HepG2 (cell line): ENCODE measurements at regions not wholly inside any gene's neighbourhood (a gene's known extent, or its start where the extent isn't known, plus 50 kb on each side); places are given as distances from the start of the nearest gene placed in this dataset.

Source experiments
- ATAC-seq: fragments of 200-7000 bp; cut with Tn5 transposase; 3 replicates; pipeline ENCODE4 v1.9.1; 2020; ENCODE audit warnings: mild to moderate bottlenecking, moderate library complexity
- BruUV-seq: library from RNA; stranded (reverse); fragments of 400-500 nt; replicated peaks from 2 replicates; lab custom pipeline; 2021; lab: Mats Ljungman, UMichigan
- CTCF ChIA-PET: fragments of 300-600 bp; formaldehyde crosslinking; extraction: SDS; loops from one replicate; lab custom pipeline; 2021; ENCODE audit warnings: low total read pairs, inconsistent platforms, low intra/inter-chr PET ratio; lab: Yijun Ruan, JAX
- POLR2A ChIA-PET: fragments of 350-600 bp; sonication (Branson Sonifier 250); formaldehyde crosslinking; loops from one replicate; lab custom pipeline; 2020; ENCODE audit warnings: antibody characterized with exemption, inconsistent platforms; lab: Yijun Ruan, JAX
- DNase-seq: peaks from one replicate; pipeline ENCODE4 v3.0.0-alpha.2; 2015; ENCODE audit warnings: low spot score
- FAIRE-seq: peaks from 3 replicates; lab custom pipeline; 2011; peaks lifted over from hg19 to GRCh38; lab: Jason Lieb, UNC
- H2AFZ ChIP-seq: one replicate; pipeline ENCODE4 v1.6.1; 2011; ENCODE audit warnings: low read length, inconsistent platforms
- H3K27ac ChIP-seq: fragments of 300-600 bp; 3 replicates; pipeline ENCODE4 v1.8.0; 2011; ENCODE audit warnings: mixed run types, mild to moderate bottlenecking, mixed read lengths, low read length, inconsistent platforms; ENCODE audit not compliant: insufficient read depth; ENCODE audit errors: extremely low read length
- H3K27me3 ChIP-seq, 2 experiments: fragments of 200-600 bp in 1 of 2; 2 replicates in 1 of 2; 3 replicates in 1 of 2; pipeline versions ENCODE4 v1.6.0 to v1.8.0; 2011; ENCODE audit warnings: low read length in 2 of 2, mild to moderate bottlenecking in 2 of 2, moderate library complexity in 2 of 2, inconsistent platforms in 1 of 2; ENCODE audit not compliant: insufficient read depth in 2 of 2, control insufficient read depth in 1 of 2
- H3K36me3 ChIP-seq, 2 experiments: fragments of 200-600 bp in 1 of 2; replicated peaks in 1 of 2; 2 replicates in 1 of 2; 3 replicates in 1 of 2; pipeline versions ENCODE4 v1.5.1 to v1.8.0; 2011; ENCODE audit warnings: low read length in 2 of 2, inconsistent platforms in 1 of 2; ENCODE audit not compliant: insufficient read depth in 2 of 2, control insufficient read depth in 1 of 2
- H3K4me1 ChIP-seq: 2 replicates; pipeline ENCODE4 v1.5.1; 2012; ENCODE audit warnings: low read length, inconsistent platforms; ENCODE audit not compliant: insufficient read depth
- H3K4me2 ChIP-seq: 2 replicates; pipeline ENCODE4 v1.6.0; 2011; ENCODE audit warnings: low read depth, low read length, inconsistent platforms
- H3K4me3 ChIP-seq, 3 experiments: fragments of 200-600 bp in 1 of 3; sonication (generic), shearing (Covaris generic) in 1 of 3; replicated peaks in 1 of 3; 2 replicates each; pipeline ENCODE4 v1.5.1; 2011 to 2016; ENCODE audit warnings: low read length in 3 of 3, inconsistent platforms in 2 of 3, low read depth in 2 of 3, mild to moderate bottlenecking in 2 of 3, control low read depth in 1 of 3, mixed read lengths in 1 of 3; ENCODE audit not compliant: insufficient read depth in 1 of 3
- H3K79me2 ChIP-seq: one replicate; pipeline ENCODE4 v1.6.1; 2011; ENCODE audit warnings: low read length, inconsistent platforms; ENCODE audit not compliant: insufficient read depth
- H3K9ac ChIP-seq: 2 replicates; pipeline ENCODE4 v1.6.0; 2011; ENCODE audit warnings: mild to moderate bottlenecking, low read depth, low read length, inconsistent platforms; ENCODE audit not compliant: insufficient read depth
- H3K9me3 ChIP-seq: 2 replicates; pipeline ENCODE4 v1.5.1; 2012; ENCODE audit warnings: mild to moderate bottlenecking, low read length
- H4K20me1 ChIP-seq: 2 replicates; pipeline ENCODE4 v1.6.0; 2011; ENCODE audit warnings: inconsistent platforms, mild to moderate bottlenecking, low read length, moderate library complexity; ENCODE audit not compliant: insufficient read depth
- BORCS8-MEF2B ChIP-seq: sonication (generic); formaldehyde crosslinking; IDR thresholded peaks from 2 replicates; pipeline ENCODE4 v1.8.0; 2022; ENCODE audit warnings: mild to moderate bottlenecking, missing genetic modification reagents
- MTF2 ChIP-seq: sonication (generic); formaldehyde crosslinking; IDR thresholded peaks from 2 replicates; pipeline ENCODE4 v1.5.0; 2020; ENCODE audit warnings: missing genetic modification reagents, borderline replicate concordance
- NFYB ChIP-seq: sonication (generic); formaldehyde crosslinking; IDR thresholded peaks from 2 replicates; pipeline ENCODE4 v1.4.0; 2020; ENCODE audit warnings: missing genetic modification reagents
- SNAI1 ChIP-seq: sonication (generic); formaldehyde crosslinking; IDR thresholded peaks from 2 replicates; pipeline ENCODE4 v1.5.0; 2020; ENCODE audit warnings: mild to moderate bottlenecking, missing genetic modification reagents, borderline replicate concordance
- SOX13 ChIP-seq, 3 experiments: fragments of 450-650 bp in 1 of 3; sonication (generic) in 1 of 3; formaldehyde crosslinking in 1 of 3; IDR thresholded peaks in 2 of 3; conservative IDR thresholded peaks in 1 of 3; 2 replicates each; pipeline versions ENCODE4 v1.5.0 to v1.6.1; 2016 to 2020; ENCODE audit warnings: antibody characterized with exemption in 1 of 3, mild to moderate bottlenecking in 1 of 3, missing compliant biosample characterization in 1 of 3, missing genetic modification reagents in 1 of 3, moderate library complexity in 1 of 3
- ZNF350 ChIP-seq: sonication (generic); formaldehyde crosslinking; IDR thresholded peaks from 2 replicates; pipeline ENCODE4 v1.4.0; 2020; ENCODE audit warnings: mild to moderate bottlenecking, low read depth, missing genetic modification reagents, borderline replicate concordance
- ZNF780A ChIP-seq: sonication (generic); formaldehyde crosslinking; IDR thresholded peaks from 2 replicates; pipeline ENCODE4 v1.8.0; 2022; ENCODE audit warnings: mild to moderate bottlenecking, missing genetic modification reagents, moderate library complexity
- ZNF841 ChIP-seq: sonication (generic); formaldehyde crosslinking; IDR thresholded peaks from 2 replicates; pipeline ENCODE4 v1.8.1; 2023; ENCODE audit warnings: missing genetic modification reagents, borderline replicate concordance
- WGBS: methylation state at CpG from one replicate; pipeline ENCODE4 v1.1.6; 2017; ENCODE audit warnings: low lambda C conversion rate; 5-methylcytosine and 5-hydroxymethylcytosine counted together
- in situ Hi-C: cut with HindIII; loops from 2 replicates; pipeline ENCODE4 v1.10.0; 2017; ENCODE audit warnings: low pct_unique_long_range_greater_than_20kb; ENCODE audit not compliant: extremely low pct_ligation_motif_present
- intact Hi-C: fragments of 100-400 bp; cut with micrococcal nuclease; formaldehyde crosslinking; loops from one replicate; pipeline ENCODE4 v1.10.0; 2022; ENCODE audit not compliant: unreplicated experiment

DNA sequence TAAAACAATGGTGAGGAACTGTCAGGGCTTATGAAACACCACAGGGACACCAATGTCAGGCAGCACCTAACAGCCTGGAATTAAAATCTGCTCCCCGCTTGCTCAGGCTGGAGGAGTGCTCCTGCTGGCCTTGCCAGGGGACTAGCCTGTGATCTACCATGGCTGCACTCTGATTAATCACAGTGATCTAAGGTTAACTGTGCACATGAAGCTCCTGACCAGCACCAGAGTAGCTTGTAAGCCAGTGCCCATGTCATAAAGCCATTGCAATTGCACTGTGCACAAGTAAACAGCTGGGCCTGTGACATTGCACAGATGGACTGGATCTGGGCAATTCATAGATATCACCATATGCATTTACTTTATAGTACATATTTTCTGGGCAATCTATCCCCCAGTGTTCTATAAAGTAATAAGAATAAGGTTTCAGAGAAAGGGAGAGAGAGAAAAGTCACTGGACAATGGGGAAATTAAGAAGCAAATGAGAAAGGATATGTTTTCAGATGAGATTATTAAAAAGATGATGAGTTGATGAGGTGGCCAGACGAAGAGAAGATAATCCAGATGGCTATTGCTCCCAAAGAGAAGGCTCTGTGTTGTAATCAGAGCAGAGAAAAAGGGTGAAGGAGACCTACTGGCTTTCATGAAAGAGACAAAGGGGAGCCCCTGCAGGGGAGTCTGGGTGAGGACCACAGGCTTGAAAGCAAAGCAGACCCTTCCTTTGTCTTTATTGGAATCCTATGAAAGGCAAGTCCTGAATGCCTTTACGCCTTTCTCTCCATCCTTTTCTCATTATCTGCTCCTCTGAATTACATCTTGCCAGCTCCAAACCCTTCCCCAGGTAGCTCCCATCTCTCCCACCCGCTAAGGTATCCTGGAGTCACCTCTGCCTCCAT, 145.8 kb downstream of the SLC38A6 start:
- no peak overlapping the region for H3K9ac ChIP-seq
- no peak for ATAC-seq
- no peaks in the 10 kb centered on the region for H3K79me2 ChIP-seq
- no peaks in the 10 kb centered on the region for H3K9me3 ChIP-seq
- H3K27ac ChIP-seq: no peak overlapping the region
- H3K4me1 ChIP-seq: peaks cover 62% of the 10 kb centered on the region
- H3K4me2 ChIP-seq: 0 out of 2 replicates have a peak overlapping the region, but pooled peaks have one; percentile 44
- ChIA-PET POLR2A (no interaction called here), CTCF (no interaction called here)
- no peak overlapping the region for H3K4me3 ChIP-seq
- TF ChIP-seq ZNF350: no peak
- TF ChIP-seq ZNF780A (CRISPR knock-in tag): no peak
- TF ChIP-seq SNAI1 (CRISPR knock-in tag): no peak
- no peak for TF ChIP-seq SOX13 (IDR thresholded peaks at IDR 0.05)
- TF ChIP-seq SOX13 (CRISPR knock-in tag; conservative IDR thresholded peaks at IDR 0.05 in 1 of 2, IDR thresholded peaks at IDR 0.05 in 1 of 2): no peak
- no peak for TF ChIP-seq NFYB (CRISPR knock-in tag)
- 62% methylated on average over 3 of the region's 4 CpGs for WGBS
- no peak for DNase-seq
- no peaks in the 10 kb centered on the region for H4K20me1 ChIP-seq
- in situ Hi-C loops: no loop called here
- BruUV-seq: no TSS peak
- no peaks in the 10 kb centered on the region for H3K36me3 ChIP-seq
- no peak overlapping the region for H2AFZ ChIP-seq
- intact Hi-C loops: no loop called here
- FAIRE-seq: no peak
- H3K27me3 ChIP-seq: peaks cover 0 to 4% of the 10 kb centered on the region in 2 experiments; a peak in 1 of 5 replicates

DNA sequence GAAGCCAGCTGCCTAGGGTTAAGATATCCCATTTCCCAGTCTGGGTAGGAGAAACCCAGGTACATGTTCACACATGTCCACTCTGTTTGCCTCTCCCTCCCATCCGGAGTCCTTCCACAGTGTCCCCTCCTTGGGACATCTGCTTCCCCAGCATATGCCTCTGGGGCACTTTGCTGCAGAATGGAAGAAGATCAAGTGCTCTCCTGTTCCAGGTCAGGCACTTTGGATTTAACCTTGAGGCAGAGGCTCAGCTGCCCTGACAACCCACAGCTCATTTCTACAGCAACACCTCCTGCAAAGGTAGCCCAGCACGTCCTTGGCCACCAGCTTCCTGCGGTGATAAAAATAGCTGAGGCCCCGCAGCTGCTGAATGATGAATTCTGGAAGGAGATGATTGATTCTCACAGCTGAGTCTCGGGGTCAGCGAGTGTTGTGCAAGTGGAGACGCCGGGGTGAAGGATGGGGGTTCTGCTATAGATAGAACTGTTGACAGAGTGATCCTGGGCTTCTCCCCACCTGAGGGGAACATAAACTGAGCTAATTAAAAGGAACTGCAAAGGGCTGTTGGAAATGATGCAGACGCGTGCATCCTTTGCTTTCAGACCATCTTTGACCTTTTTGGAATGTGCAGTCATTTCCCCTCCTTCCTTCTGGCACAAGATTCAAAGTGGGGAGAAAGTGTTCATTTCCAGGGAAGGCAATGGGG, 145.0 kb downstream of the SLC38A6 start:
- ATAC-seq (peak; percentile 25; the same call in 2 of the 3 replicates), FAIRE-seq (no peak), DNase-seq (no peak)
- Histone ChIP-seq H3K9me3 (peaks cover 5% of the 10 kb centered on the region), H3K4me3 (no peak overlapping the region), H3K36me3 (no peaks in the 10 kb centered on the region), H3K4me1 (peaks cover 68% of the 10 kb centered on the region), H3K27me3 (no peaks in the 10 kb centered on the region; a peak in 1 of 5 replicates), H3K4me2 (peak overlapping the region; percentile 44), H3K79me2 (no peaks in the 10 kb centered on the region), H3K9ac (no peak overlapping the region), H4K20me1 (no peaks in the 10 kb centered on the region), H2AFZ (no peak overlapping the region), H3K27ac (no peak overlapping the region)
- POLR2A ChIA-PET: no interaction called here
- TF ChIP-seq BORCS8-MEF2B (CRISPR knock-in tag): 0 out of 2 replicates have a peak, but pooled peaks have one; percentile 14
- TF ChIP-seq MTF2 (CRISPR knock-in tag): no peak
- TF ChIP-seq ZNF841: 0 out of 2 replicates have a peak, but pooled peaks have one; percentile 26
- in situ Hi-C loops: no loop called here
- intact Hi-C loops: no loop called here
- WGBS: 16% methylated on average over 10 of the region's 10 CpGs
- CTCF ChIA-PET: no interaction called here
- BruUV-seq: no TSS peak
